ENCODE measurements at regions not wholly inside any gene's neighbourhood (a gene's known extent, or its start where the extent isn't known, plus 50 kb on each side); places are given as distances from the start of the nearest gene placed in this dataset.

- H3K4me3 Mint-ChIP-seq = no peak overlapping the region
- no peaks in the 10 kb centered on the region for H3K36me3 Mint-ChIP-seq (ENCODE audit: low read depth)
- no peak overlapping the region for H3K27ac Mint-ChIP-seq
- no peak for TF ChIP-seq CTCF (IDR thresholded peaks at IDR 0.05)
- peaks cover 6% of the 10 kb centered on the region for H3K4me1 Mint-ChIP-seq
- H3K27me3 Mint-ChIP-seq (ENCODE audit: low read depth, poor library complexity) = no peaks in the 10 kb centered on the region
- H3K9me3 Mint-ChIP-seq = no peaks in the 10 kb centered on the region
- DNase-seq = no peak
Observed at GRCh38 chr2:39540414-39540813, 103.3 kb upstream of the MAP4K3 start.

GRCh38 chr2:39541011-39541930, 104.2 kb upstream of the MAP4K3 start:
- Mint-ChIP-seq H3K36me3 (ENCODE audit: low read depth) (no peaks in the 10 kb centered on the region), H3K27ac (no peak overlapping the region), H3K4me1 (no peaks in the 10 kb centered on the region), H3K27me3 (ENCODE audit: low read depth, poor library complexity) (no peaks in the 10 kb centered on the region), H3K4me3 (no peak overlapping the region), H3K9me3 (no peaks in the 10 kb centered on the region)
- no peak for TF ChIP-seq CTCF (IDR thresholded peaks at IDR 0.05)
- no peak for DNase-seq

- Mint-ChIP-seq H3K36me3 (ENCODE audit: low read depth) (no peaks in the 10 kb centered on the region), H3K27me3 (ENCODE audit: low read depth, poor library complexity) (no peaks in the 10 kb centered on the region), H3K4me3 (no peak overlapping the region), H3K4me1 (no peaks in the 10 kb centered on the region), H3K9me3 (peaks cover 6% of the 10 kb centered on the region), H3K27ac (no peak overlapping the region)
- no peak for TF ChIP-seq CTCF (IDR thresholded peaks at IDR 0.05)
- DNase-seq = no peak
Observed at GRCh38 chr2:39542523-39542922, 105.4 kb upstream of the MAP4K3 start.

GRCh38 chr2:39545957-39546356, 108.9 kb upstream of the MAP4K3 start:
- Mint-ChIP-seq H3K4me1 (peaks cover 4% of the 10 kb centered on the region), H3K27me3 (ENCODE audit: low read depth, poor library complexity) (no peaks in the 10 kb centered on the region), H3K4me3 (no peak overlapping the region), H3K9me3 (peaks cover 6% of the 10 kb centered on the region), H3K27ac (no peak overlapping the region), H3K36me3 (ENCODE audit: low read depth) (no peaks in the 10 kb centered on the region)
- TF ChIP-seq CTCF (IDR thresholded peaks at IDR 0.05) = no peak
- DNase-seq = no peak

GRCh38 chr2:39546409-39546808, 109.3 kb upstream of the MAP4K3 start:
- no peak for TF ChIP-seq CTCF (IDR thresholded peaks at IDR 0.05)
- no peak overlapping the region for H3K4me3 Mint-ChIP-seq
- H3K4me1 Mint-ChIP-seq = peaks cover 4% of the 10 kb centered on the region
- peaks cover 6% of the 10 kb centered on the region for H3K9me3 Mint-ChIP-seq
- H3K36me3 Mint-ChIP-seq (ENCODE audit: low read depth) = no peaks in the 10 kb centered on the region
- no peak overlapping the region for H3K27ac Mint-ChIP-seq
- no peak for DNase-seq
- no peaks in the 10 kb centered on the region for H3K27me3 Mint-ChIP-seq (ENCODE audit: low read depth, poor library complexity)

- TF ChIP-seq CTCF (IDR thresholded peaks at IDR 0.05) = no peak
- DNase-seq = no peak
- H3K4me3 Mint-ChIP-seq = no peak overlapping the region
- H3K36me3 Mint-ChIP-seq (ENCODE audit: low read depth) = no peaks in the 10 kb centered on the region
- peaks cover 6% of the 10 kb centered on the region for H3K9me3 Mint-ChIP-seq
- peaks cover 4% of the 10 kb centered on the region for H3K4me1 Mint-ChIP-seq
- no peak overlapping the region for H3K27ac Mint-ChIP-seq
- no peaks in the 10 kb centered on the region for H3K27me3 Mint-ChIP-seq (ENCODE audit: low read depth, poor library complexity)
Observed at GRCh38 chr2:39546937-39547336, 109.9 kb upstream of the MAP4K3 start.

Measured in nephron progenitor cell (in vitro differentiated cells).